ENCODE measurements at regions not wholly inside any gene's neighbourhood (a gene's known extent, or its start where the extent isn't known, plus 50 kb on each side); places are given as distances from the start of the nearest gene placed in this dataset.
"Not testable (repeated sequence)": the region's sequence is repeated elsewhere in the genome, so short reads cannot be mapped to it uniquely, and the experiment has no call there.

DNA sequence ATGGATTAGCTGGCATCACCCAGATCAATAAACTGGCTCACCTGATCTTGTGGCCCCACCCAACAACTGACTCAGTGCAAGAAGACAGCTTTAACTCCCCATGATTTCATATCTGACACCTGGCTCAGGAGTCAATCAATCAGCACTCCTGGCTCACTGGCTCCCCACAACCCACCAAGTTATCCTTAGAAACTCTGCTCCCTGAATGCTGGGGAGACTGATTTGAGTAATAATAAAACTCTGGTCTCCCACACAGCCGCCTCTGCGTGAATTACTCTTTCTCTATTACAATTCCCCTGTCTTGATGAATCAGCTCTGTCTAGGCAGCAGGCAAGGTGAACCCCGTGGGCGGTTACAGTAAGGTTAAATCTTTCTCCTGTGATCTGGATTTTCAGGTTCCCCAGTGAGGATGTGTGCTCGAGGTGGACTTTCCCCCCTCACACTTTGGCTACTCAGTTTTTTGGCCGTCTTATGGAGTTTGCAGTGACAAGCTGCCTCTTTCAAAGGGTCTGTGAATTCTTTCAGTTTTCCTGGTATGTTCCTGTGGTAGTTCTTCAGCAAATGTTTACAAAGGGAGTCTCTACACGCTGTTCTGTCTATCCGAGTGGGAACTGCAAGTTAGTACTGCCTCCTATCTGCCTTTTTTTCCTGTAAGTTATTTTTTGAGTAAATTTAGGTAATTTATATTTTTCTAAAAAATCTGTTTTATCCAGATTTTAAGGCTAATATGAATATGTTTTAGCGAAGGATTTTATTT is 500.2 kb upstream of the NUDT12 start:
- ATAC-seq, result no peak
- Mint-ChIP-seq H3K4me1 (ENCODE audit: low read depth) (no peaks in the 10 kb centered on the region), H3K36me3 (ENCODE audit: insufficient read depth) (no peaks in the 10 kb centered on the region), H3K27me3 (ENCODE audit: low read depth) (no peaks in the 10 kb centered on the region), H3K9me3 (peaks cover 11% of the 10 kb centered on the region), H3K4me3 (no peak overlapping the region)
- DNase-seq, result no peak

- no peak overlapping the region for H3K4me3 Mint-ChIP-seq
- no peaks in the 10 kb centered on the region for H3K27me3 Mint-ChIP-seq (ENCODE audit: low read depth)
- peaks cover 11% of the 10 kb centered on the region for H3K9me3 Mint-ChIP-seq
- DNase-seq (no peak), ATAC-seq (no peak)
- no peaks in the 10 kb centered on the region for H3K36me3 Mint-ChIP-seq (ENCODE audit: insufficient read depth)
- no peaks in the 10 kb centered on the region for H3K4me1 Mint-ChIP-seq (ENCODE audit: low read depth)
Measured at GRCh38 chr5:104061707-104062106, 499.1 kb upstream of the NUDT12 start.

- Mint-ChIP-seq H3K27me3 (ENCODE audit: low read depth) (no peaks in the 10 kb centered on the region), H3K4me3 (no peak overlapping the region), H3K9me3 (peaks cover 5% of the 10 kb centered on the region), H3K36me3 (ENCODE audit: insufficient read depth) (no peaks in the 10 kb centered on the region), H3K4me1 (ENCODE audit: low read depth) (no peaks in the 10 kb centered on the region)
- ATAC-seq, result no peak
- DNase-seq, result no peak
Measured at GRCh38 chr5:104053353-104053649, 490.7 kb upstream of the NUDT12 start.

- ATAC-seq, result no peak
- DNase-seq, result no peak
- no peaks in the 10 kb centered on the region for H3K36me3 Mint-ChIP-seq (ENCODE audit: insufficient read depth)
- H3K4me3 Mint-ChIP-seq, result no peak overlapping the region
- H3K4me1 Mint-ChIP-seq (ENCODE audit: low read depth), result no peaks in the 10 kb centered on the region
- H3K27me3 Mint-ChIP-seq (ENCODE audit: low read depth), result no peaks in the 10 kb centered on the region
- peaks cover 5% of the 10 kb centered on the region for H3K9me3 Mint-ChIP-seq
Measured at GRCh38 chr5:104052558-104053352, 490.2 kb upstream of the NUDT12 start.

DNA sequence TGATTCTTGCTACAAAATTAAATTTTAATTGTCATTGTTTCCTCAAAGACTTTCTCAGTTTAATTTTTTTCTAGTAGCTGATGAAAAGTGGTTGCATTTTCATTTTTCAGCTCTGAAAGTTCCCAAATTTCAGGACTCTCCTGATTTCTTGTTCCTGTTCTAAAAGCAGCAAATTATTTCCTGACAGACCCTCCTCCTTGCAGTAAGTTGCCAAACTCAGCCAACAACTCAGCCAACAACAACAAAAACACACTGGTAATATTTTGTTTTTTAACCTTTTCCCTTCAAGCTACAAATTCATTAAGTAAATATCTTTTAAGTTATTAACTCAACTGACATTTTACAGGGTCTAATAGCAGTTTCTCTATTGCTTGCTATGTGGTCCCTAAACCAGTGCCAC is 487.8 kb upstream of the NUDT12 start:
- H3K4me1 Mint-ChIP-seq (ENCODE audit: low read depth), result no peaks in the 10 kb centered on the region
- no peaks in the 10 kb centered on the region for H3K27me3 Mint-ChIP-seq (ENCODE audit: low read depth)
- DNase-seq (no peak), ATAC-seq (no peak)
- H3K4me3 Mint-ChIP-seq, result no peak overlapping the region
- no peaks in the 10 kb centered on the region for H3K36me3 Mint-ChIP-seq (ENCODE audit: insufficient read depth)
- peaks cover 5% of the 10 kb centered on the region for H3K9me3 Mint-ChIP-seq

- DNase-seq (no peak), ATAC-seq (no peak)
- no peaks in the 10 kb centered on the region for H3K4me1 Mint-ChIP-seq (ENCODE audit: low read depth)
- H3K27me3 Mint-ChIP-seq (ENCODE audit: low read depth), result no peaks in the 10 kb centered on the region
- H3K4me3 Mint-ChIP-seq, result no peak overlapping the region
- H3K9me3 Mint-ChIP-seq, result peaks cover 5% of the 10 kb centered on the region
- no peaks in the 10 kb centered on the region for H3K36me3 Mint-ChIP-seq (ENCODE audit: insufficient read depth)
Measured at GRCh38 chr5:104049752-104050151, 487.2 kb upstream of the NUDT12 start.

DNA sequence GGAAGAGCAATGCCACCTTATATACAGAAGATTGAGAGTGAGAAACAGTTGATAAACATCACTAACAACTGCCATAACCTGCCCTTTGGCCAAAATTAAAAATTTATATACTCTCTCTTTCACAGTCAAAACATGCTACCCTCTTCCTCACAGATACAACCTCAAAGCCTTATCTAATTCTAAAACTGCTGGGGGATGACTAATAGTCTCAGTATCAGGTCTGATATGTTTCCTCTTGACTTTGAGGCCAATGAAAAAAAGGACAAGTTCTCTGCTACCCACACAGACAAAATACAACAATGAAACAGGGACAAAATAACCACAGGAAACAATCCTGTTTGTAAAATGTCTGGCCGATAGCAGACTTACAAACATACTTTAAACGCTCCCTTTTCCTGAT is 485.6 kb upstream of the NUDT12 start:
- no peak for ATAC-seq

GRCh38 chr5:104045987-104046386 is 483.4 kb upstream of the NUDT12 start:
- ATAC-seq, result no peak

More for the DNA sequence above, 485.6 kb upstream of the NUDT12 start:
- H3K36me3 Mint-ChIP-seq (ENCODE audit: insufficient read depth), result no peaks in the 10 kb centered on the region
- H3K27me3 Mint-ChIP-seq (ENCODE audit: low read depth), result no peaks in the 10 kb centered on the region
- peaks cover 8% of the 10 kb centered on the region for H3K9me3 Mint-ChIP-seq
- no peaks in the 10 kb centered on the region for H3K4me1 Mint-ChIP-seq (ENCODE audit: low read depth)
- no peak overlapping the region for H3K4me3 Mint-ChIP-seq
- no peak for DNase-seq

GRCh38 chr5:104039871-104040270 is 477.3 kb upstream of the NUDT12 start:
- not testable (repeated sequence) for ATAC-seq; H3K27me3 Mint-ChIP-seq (ENCODE audit: low read depth); H3K36me3 Mint-ChIP-seq (ENCODE audit: insufficient read depth); H3K4me3 Mint-ChIP-seq; H3K4me1 Mint-ChIP-seq (ENCODE audit: low read depth); DNase-seq
- peaks cover 16% of the 10 kb centered on the region for H3K9me3 Mint-ChIP-seq

More at GRCh38 chr5:104045987-104046386, 483.4 kb upstream of the NUDT12 start:
- H3K27me3 Mint-ChIP-seq (ENCODE audit: low read depth), result no peaks in the 10 kb centered on the region
- H3K9me3 Mint-ChIP-seq, result peaks cover 12% of the 10 kb centered on the region
- DNase-seq, result no peak
- H3K36me3 Mint-ChIP-seq (ENCODE audit: insufficient read depth), result no peaks in the 10 kb centered on the region
- H3K4me3 Mint-ChIP-seq, result no peak overlapping the region
- no peaks in the 10 kb centered on the region for H3K4me1 Mint-ChIP-seq (ENCODE audit: low read depth)

- H3K9me3 Mint-ChIP-seq; DNase-seq; H3K4me3 Mint-ChIP-seq; ATAC-seq; H3K27me3 Mint-ChIP-seq (ENCODE audit: low read depth); H3K4me1 Mint-ChIP-seq (ENCODE audit: low read depth); H3K36me3 Mint-ChIP-seq (ENCODE audit: insufficient read depth): not testable (repeated sequence)
Measured at GRCh38 chr5:104037136-104037535, 474.5 kb upstream of the NUDT12 start.

DNA sequence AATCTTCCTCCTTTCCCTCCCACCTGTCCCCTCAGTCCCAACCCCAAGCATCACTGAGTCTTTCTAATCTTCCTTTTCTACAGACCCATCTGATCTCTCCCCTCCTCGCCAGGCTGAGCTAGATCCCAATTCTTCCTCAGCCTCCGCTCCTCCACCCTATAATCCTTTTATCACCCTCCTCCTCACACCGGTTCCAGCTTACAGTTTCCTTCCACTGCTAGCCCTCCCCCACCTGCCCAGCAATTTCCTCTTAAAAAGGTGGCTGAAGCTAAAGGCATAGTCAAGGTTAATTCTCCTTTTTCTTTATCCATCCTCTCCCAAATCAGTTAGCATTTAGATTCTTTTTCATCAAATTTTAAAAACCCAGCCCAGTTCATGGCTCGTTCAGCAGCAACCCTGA is 470.6 kb upstream of the NUDT12 start:
- not testable (repeated sequence) for H3K36me3 Mint-ChIP-seq (ENCODE audit: insufficient read depth); DNase-seq; H3K9me3 Mint-ChIP-seq; H3K4me3 Mint-ChIP-seq; H3K27me3 Mint-ChIP-seq (ENCODE audit: low read depth); H3K4me1 Mint-ChIP-seq (ENCODE audit: low read depth); ATAC-seq

DNA sequence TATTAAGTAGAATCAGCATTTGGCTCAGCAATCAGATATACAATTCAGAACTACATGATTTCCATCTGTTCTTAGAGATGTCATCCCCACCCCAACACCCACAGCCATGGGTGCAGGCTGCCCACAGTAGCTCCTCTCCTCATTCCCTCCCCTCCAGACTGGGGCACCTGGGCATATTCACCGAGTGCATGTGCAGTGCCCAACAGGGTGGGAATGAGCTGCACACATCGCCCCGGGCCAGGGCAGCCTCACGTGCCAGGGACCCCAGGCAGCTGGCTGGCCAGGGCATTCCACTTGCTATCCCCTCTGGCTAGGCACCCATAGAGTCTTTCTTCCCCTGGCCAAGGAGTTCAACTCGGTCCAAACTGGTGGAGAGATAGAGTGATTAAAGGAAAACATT is 461.9 kb upstream of the NUDT12 start:
- Mint-ChIP-seq H3K27me3 (ENCODE audit: low read depth) (no peaks in the 10 kb centered on the region), H3K4me3 (no peak overlapping the region), H3K9me3 (peaks cover 9% of the 10 kb centered on the region), H3K4me1 (ENCODE audit: low read depth) (no peaks in the 10 kb centered on the region), H3K36me3 (ENCODE audit: insufficient read depth) (no peaks in the 10 kb centered on the region)
- DNase-seq (no peak), ATAC-seq (no peak)

- Mint-ChIP-seq H3K9me3 (peaks cover 14% of the 10 kb centered on the region), H3K4me3 (no peak overlapping the region), H3K27me3 (ENCODE audit: low read depth) (no peaks in the 10 kb centered on the region), H3K36me3 (ENCODE audit: insufficient read depth) (no peaks in the 10 kb centered on the region), H3K4me1 (ENCODE audit: low read depth) (no peaks in the 10 kb centered on the region)
- ATAC-seq (no peak), DNase-seq (no peak)
Measured at GRCh38 chr5:104023739-104024138, 461.1 kb upstream of the NUDT12 start.

DNA sequence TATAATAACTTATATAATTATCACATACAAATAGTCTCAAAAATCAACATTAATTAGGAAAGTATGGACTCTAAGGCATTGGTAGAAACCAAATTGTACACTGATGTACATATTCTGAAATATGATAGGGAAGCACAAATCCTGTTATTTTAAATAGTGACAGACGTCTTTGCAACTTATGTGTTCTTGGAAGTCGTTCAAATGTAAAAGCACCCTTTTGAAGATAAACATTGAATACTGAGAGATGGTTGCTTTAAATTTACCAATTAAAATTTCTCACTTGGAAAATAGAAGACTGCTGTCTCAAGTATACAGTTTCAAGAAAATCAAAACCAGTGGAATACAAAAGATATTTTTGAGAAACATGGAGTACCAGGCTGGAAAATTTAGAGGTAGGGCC is 457.4 kb upstream of the NUDT12 start:
- ATAC-seq (no peak), DNase-seq (no peak)
- Mint-ChIP-seq H3K9me3 (peaks cover 20% of the 10 kb centered on the region), H3K27me3 (ENCODE audit: low read depth) (no peaks in the 10 kb centered on the region), H3K36me3 (ENCODE audit: insufficient read depth) (no peaks in the 10 kb centered on the region), H3K4me1 (ENCODE audit: low read depth) (no peaks in the 10 kb centered on the region), H3K4me3 (no peak overlapping the region)

DNA sequence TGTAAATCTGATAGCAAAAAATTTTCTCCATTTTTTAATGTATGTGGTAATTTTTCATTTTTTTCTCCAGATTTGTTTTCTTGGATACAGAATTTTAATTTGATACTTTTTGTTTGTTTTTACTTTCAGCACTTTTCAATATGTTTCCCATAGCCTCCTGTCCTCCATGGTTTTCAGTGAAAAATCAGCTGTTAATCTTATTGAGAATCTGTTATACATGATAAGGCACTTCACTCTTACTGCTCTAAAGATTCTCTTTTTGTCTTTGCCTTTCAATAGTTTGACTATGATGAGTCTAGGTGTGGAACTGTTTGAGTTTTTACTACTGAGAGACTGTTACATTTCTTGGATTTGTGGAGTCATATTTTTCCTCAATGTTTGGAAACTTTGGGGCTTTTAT is 455.7 kb upstream of the NUDT12 start:
- no peak overlapping the region for H3K4me3 Mint-ChIP-seq
- no peak for ATAC-seq
- H3K9me3 Mint-ChIP-seq, result peaks cover 22% of the 10 kb centered on the region
- no peaks in the 10 kb centered on the region for H3K4me1 Mint-ChIP-seq (ENCODE audit: low read depth)
- no peak for DNase-seq
- H3K27me3 Mint-ChIP-seq (ENCODE audit: low read depth), result no peaks in the 10 kb centered on the region
- no peaks in the 10 kb centered on the region for H3K36me3 Mint-ChIP-seq (ENCODE audit: insufficient read depth)
